ENCODE measurements at regions not wholly inside any gene's neighbourhood (a gene's known extent, or its start where the extent isn't known, plus 50 kb on each side); places are given as distances from the start of the nearest gene placed in this dataset.

GRCh38 chr2:115946341-115946740 is 1503.9 kb downstream of the DPP10 start:
- TF ChIP-seq, protein P1, sequence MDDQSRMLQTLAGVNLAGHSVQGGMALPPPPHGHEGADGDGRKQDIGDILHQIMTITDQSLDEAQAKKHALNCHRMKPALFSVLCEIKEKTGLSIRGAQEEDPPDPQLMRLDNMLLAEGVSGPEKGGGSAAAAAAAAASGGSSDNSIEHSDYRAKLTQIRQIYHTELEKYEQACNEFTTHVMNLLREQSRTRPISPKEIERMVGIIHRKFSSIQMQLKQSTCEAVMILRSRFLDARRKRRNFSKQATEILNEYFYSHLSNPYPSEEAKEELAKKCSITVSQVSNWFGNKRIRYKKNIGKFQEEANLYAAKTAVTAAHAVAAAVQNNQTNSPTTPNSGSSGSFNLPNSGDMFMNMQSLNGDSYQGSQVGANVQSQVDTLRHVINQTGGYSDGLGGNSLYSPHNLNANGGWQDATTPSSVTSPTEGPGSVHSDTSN (CRISPR knock-in tag; IDR thresholded peaks at IDR 0.05): no peak
- no peak for TF ChIP-seq CTCF (tag by site-specific recombination; IDR thresholded peaks at IDR 0.05)
- TF ChIP-seq ZNF114 (tag by site-specific recombination; IDR thresholded peaks at IDR 0.05): no peak
- no peak for TF ChIP-seq GLIS2 (tag by site-specific recombination; IDR thresholded peaks at IDR 0.05)
- no peak for TF ChIP-seq IKZF3 (tag by site-specific recombination; IDR thresholded peaks at IDR 0.05)
- TF ChIP-seq, protein P2, sequence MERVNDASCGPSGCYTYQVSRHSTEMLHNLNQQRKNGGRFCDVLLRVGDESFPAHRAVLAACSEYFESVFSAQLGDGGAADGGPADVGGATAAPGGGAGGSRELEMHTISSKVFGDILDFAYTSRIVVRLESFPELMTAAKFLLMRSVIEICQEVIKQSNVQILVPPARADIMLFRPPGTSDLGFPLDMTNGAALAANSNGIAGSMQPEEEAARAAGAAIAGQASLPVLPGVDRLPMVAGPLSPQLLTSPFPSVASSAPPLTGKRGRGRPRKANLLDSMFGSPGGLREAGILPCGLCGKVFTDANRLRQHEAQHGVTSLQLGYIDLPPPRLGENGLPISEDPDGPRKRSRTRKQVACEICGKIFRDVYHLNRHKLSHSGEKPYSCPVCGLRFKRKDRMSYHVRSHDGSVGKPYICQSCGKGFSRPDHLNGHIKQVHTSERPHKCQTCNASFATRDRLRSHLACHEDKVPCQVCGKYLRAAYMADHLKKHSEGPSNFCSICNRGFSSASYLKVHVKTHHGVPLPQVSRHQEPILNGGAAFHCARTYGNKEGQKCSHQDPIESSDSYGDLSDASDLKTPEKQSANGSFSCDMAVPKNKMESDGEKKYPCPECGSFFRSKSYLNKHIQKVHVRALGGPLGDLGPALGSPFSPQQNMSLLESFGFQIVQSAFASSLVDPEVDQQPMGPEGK (tag by site-specific recombination; IDR thresholded peaks at IDR 0.05): no peak
- TF ChIP-seq MZF1 (tag by site-specific recombination; IDR thresholded peaks at IDR 0.05; ENCODE audit: borderline replicate concordance): no peak
- TF ChIP-seq ZBTB11 (tag by site-specific recombination; conservative IDR thresholded peaks at IDR 0.05; ENCODE audit: low read depth): no peak
- TF ChIP-seq EGR2 (tag by site-specific recombination; IDR thresholded peaks at IDR 0.05; ENCODE audit: low read depth): no peak
- no peak for TF ChIP-seq REST (tag by site-specific recombination; IDR thresholded peaks at IDR 0.05)
- TF ChIP-seq ZEB2 (tag by site-specific recombination; IDR thresholded peaks at IDR 0.05): no peak

Measured in HEK293 (cell line).